SK-N-SH (cell line): ENCODE measurements at regions not wholly inside any gene's neighbourhood (a gene's known extent, or its start where the extent isn't known, plus 50 kb on each side); places are given as distances from the start of the nearest gene placed in this dataset.

Source experiments
- CTCF ChIP-seq: fragments of 200-600 bp; sonication (generic); IDR thresholded peaks from 2 replicates; pipeline ENCODE4 v1.6.1; 2017; ENCODE audit warnings: antibody characterized with exemption, mild to moderate bottlenecking, moderate library complexity
- RCOR1 ChIP-seq: fragments of 150-350 bp; IDR thresholded peaks from 2 replicates; pipeline ENCODE4 v1.6.1; 2017; ENCODE audit warnings: antibody characterized with exemption, low read length

DNA sequence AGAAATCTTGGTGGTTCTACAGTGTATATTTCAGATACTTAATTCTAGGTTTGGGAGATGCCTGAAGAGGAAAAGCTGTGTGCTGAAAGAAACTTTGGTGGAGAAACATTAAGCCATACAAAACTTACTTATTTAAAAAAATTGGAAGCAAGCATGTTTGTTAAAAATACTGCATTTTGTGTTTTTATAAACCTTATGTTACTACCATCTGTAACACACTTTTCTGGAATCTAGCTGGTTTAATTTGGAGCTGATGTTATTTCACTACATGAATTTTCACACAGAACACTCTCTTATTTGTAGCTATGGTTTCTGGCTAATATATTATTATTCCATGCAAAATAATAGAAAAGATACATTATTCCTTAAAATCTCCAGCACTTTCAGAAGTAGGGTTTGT, 710.7 kb downstream of the ADGRL2 start:
- TF ChIP-seq CTCF (no peak), RCOR1 (no peak)
